ENCODE measurements at regions not wholly inside any gene's neighbourhood (a gene's known extent, or its start where the extent isn't known, plus 50 kb on each side); places are given as distances from the start of the nearest gene placed in this dataset.

GRCh38 chr5:68533051-68533450 lies 317.5 kb downstream of the PIK3R1 start:
- DNase-seq (ENCODE audit: low read depth, low spot score) = no peak
- BruUV-seq (replicated peaks) = no TSS peak
- ChIA-PET POLR2A (no interaction called here), CTCF (no interaction called here), RAD21 (ENCODE audit: low non-redundant PET in 1 of 2, low total read pairs in 2 of 2, uncharacterized antibody in 2 of 2, unreplicated experiment in 2 of 2) (no interaction called here)
- H3K9ac ChIP-seq (ENCODE audit: low read length) = no peak overlapping the region
- H3K4me2 ChIP-seq (ENCODE audit: low read length) = no peak overlapping the region
- H3K27me3 ChIP-seq (ENCODE audit: insufficient read depth, low read length) = no peaks in the 10 kb centered on the region
- ATAC-seq = no peak
- no peaks in the 10 kb centered on the region for H3K9me3 ChIP-seq (ENCODE audit: control insufficient read depth in 1 of 2, insufficient read depth in 1 of 2, low read depth in 1 of 2, low read length in 2 of 2)
- H2AFZ ChIP-seq (ENCODE audit: low read depth, low read length, poor library complexity, severe bottlenecking) = no peak overlapping the region
- no peaks in the 10 kb centered on the region for H3K36me3 ChIP-seq (ENCODE audit: control insufficient read depth in 1 of 2, insufficient read depth in 2 of 2, low read length in 2 of 2)
- H3K4me1 ChIP-seq (ENCODE audit: control insufficient read depth in 1 of 2, insufficient read depth in 2 of 2, low read length in 2 of 2) = no peaks in the 10 kb centered on the region
- H3K9me2 ChIP-seq (ENCODE audit: insufficient read depth) = no peaks in the 10 kb centered on the region
- no peak for TF ChIP-seq ZFX (IDR thresholded peaks at IDR 0.05)
- TF ChIP-seq CEBPB (IDR thresholded peaks at IDR 0.05; ENCODE audit: low read depth) = no peak
- H3K4me3 ChIP-seq (replicated peaks in 1 of 2; ENCODE audit: low read depth in 1 of 2, low read length in 2 of 2) = no peak overlapping the region
- H3K79me2 ChIP-seq (ENCODE audit: insufficient read depth, low read length) = no peaks in the 10 kb centered on the region
- H3K27ac ChIP-seq (ENCODE audit: low read depth, low read length) = no peak overlapping the region
- intact Hi-C loops (cut with micrococcal nuclease) = no loop called here
- H4K20me1 ChIP-seq (ENCODE audit: insufficient read depth) = no peaks in the 10 kb centered on the region

DNA sequence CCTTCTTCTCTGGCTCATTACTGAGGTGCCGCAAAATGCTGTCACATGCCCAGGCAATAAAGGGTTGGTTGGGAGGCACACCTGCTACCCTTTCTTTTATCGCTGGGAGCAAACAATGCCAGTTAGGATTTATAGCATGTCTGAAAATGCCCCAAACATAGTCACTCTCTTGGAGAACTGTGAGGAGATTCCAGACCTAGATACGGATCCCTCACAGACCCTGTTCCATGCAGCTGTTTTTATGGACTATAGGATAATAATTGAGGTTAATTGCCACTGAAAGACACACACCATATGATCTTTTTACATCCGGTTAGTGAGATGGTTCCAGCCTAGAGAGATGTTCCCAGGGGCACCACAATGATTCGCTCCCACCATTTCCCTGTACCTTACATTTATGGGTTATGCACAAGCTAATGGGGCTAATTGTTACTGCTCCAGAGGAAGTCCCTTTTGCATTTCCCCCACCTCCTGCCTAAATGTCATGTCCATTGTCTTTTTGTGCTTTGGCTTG lies 318.1 kb downstream of the PIK3R1 start:
- no peaks in the 10 kb centered on the region for H4K20me1 ChIP-seq (ENCODE audit: insufficient read depth)
- DNase-seq (ENCODE audit: low read depth, low spot score) (no peak), ATAC-seq (no peak)
- H3K9me2 ChIP-seq (ENCODE audit: insufficient read depth) = no peaks in the 10 kb centered on the region
- H3K27me3 ChIP-seq (ENCODE audit: insufficient read depth, low read length) = no peaks in the 10 kb centered on the region
- H2AFZ ChIP-seq (ENCODE audit: low read depth, low read length, poor library complexity, severe bottlenecking) = no peak overlapping the region
- no peaks in the 10 kb centered on the region for H3K9me3 ChIP-seq (ENCODE audit: control insufficient read depth in 1 of 2, insufficient read depth in 1 of 2, low read depth in 1 of 2, low read length in 2 of 2)
- no peak overlapping the region for H3K27ac ChIP-seq (ENCODE audit: low read depth, low read length)
- intact Hi-C loops (cut with micrococcal nuclease) = no loop called here
- H3K36me3 ChIP-seq (ENCODE audit: control insufficient read depth in 1 of 2, insufficient read depth in 2 of 2, low read length in 2 of 2) = no peaks in the 10 kb centered on the region
- no TSS peak for BruUV-seq (replicated peaks)
- ChIA-PET CTCF (no interaction called here), POLR2A (no interaction called here), RAD21 (ENCODE audit: low non-redundant PET in 1 of 2, low total read pairs in 2 of 2, uncharacterized antibody in 2 of 2, unreplicated experiment in 2 of 2) (no interaction called here)
- H3K4me2 ChIP-seq (ENCODE audit: low read length) = no peak overlapping the region
- H3K4me1 ChIP-seq (ENCODE audit: control insufficient read depth in 1 of 2, insufficient read depth in 2 of 2, low read length in 2 of 2) = no peaks in the 10 kb centered on the region
- H3K9ac ChIP-seq (ENCODE audit: low read length) = no peak overlapping the region
- H3K4me3 ChIP-seq (replicated peaks in 1 of 2; ENCODE audit: low read depth in 1 of 2, low read length in 2 of 2) = no peak overlapping the region
- H3K79me2 ChIP-seq (ENCODE audit: insufficient read depth, low read length) = no peaks in the 10 kb centered on the region
- TF ChIP-seq TCF7L2 (IDR thresholded peaks at IDR 0.05; ENCODE audit: borderline replicate concordance, extremely low read depth, insufficient read depth, insufficient read length) = no peak
- no peak for TF ChIP-seq CBX3 (IDR thresholded peaks at IDR 0.05; ENCODE audit: low read depth)
- TF ChIP-seq, protein P1, sequence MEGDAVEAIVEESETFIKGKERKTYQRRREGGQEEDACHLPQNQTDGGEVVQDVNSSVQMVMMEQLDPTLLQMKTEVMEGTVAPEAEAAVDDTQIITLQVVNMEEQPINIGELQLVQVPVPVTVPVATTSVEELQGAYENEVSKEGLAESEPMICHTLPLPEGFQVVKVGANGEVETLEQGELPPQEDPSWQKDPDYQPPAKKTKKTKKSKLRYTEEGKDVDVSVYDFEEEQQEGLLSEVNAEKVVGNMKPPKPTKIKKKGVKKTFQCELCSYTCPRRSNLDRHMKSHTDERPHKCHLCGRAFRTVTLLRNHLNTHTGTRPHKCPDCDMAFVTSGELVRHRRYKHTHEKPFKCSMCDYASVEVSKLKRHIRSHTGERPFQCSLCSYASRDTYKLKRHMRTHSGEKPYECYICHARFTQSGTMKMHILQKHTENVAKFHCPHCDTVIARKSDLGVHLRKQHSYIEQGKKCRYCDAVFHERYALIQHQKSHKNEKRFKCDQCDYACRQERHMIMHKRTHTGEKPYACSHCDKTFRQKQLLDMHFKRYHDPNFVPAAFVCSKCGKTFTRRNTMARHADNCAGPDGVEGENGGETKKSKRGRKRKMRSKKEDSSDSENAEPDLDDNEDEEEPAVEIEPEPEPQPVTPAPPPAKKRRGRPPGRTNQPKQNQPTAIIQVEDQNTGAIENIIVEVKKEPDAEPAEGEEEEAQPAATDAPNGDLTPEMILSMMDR (IDR thresholded peaks at IDR 0.05 in 2 of 3, conservative IDR thresholded peaks at IDR 0.05 in 1 of 3; ENCODE audit: borderline replicate concordance in 1 of 3, insufficient read depth in 1 of 3, low read depth in 2 of 3, low read length in 2 of 3) = no peak
- no peak for TF ChIP-seq ELF1 (IDR thresholded peaks at IDR 0.05; ENCODE audit: borderline replicate concordance, low read depth)
- no peak for TF ChIP-seq ZBTB33 (IDR thresholded peaks at IDR 0.05; ENCODE audit: extremely low read depth, insufficient replicate concordance, low read length)
- TF ChIP-seq EZH2 (IDR thresholded peaks at IDR 0.05) = no peak
- no peak for TF ChIP-seq JUND (IDR thresholded peaks at IDR 0.05)
- TF ChIP-seq EZH2phosphoT487 (IDR thresholded peaks at IDR 0.05; ENCODE audit: borderline replicate concordance) = no peak
- no peak for TF ChIP-seq ATF3 (IDR thresholded peaks at IDR 0.05)
- no peak for TF ChIP-seq EGR1 (IDR thresholded peaks at IDR 0.05; ENCODE audit: low read depth)
- no peak for TF ChIP-seq RAD21 (IDR thresholded peaks at IDR 0.05; ENCODE audit: low read depth)
- TF ChIP-seq MAX (IDR thresholded peaks at IDR 0.05) = no peak
- TF ChIP-seq YY1 (IDR thresholded peaks at IDR 0.05; ENCODE audit: extremely low read depth, insufficient replicate concordance, low read depth, low read length) = no peak
- TF ChIP-seq SRF (IDR thresholded peaks at IDR 0.05; ENCODE audit: low read depth) = no peak
- TF ChIP-seq SP1 (IDR thresholded peaks at IDR 0.05; ENCODE audit: low read depth) = no peak
- no peak for TF ChIP-seq SIN3A (IDR thresholded peaks at IDR 0.05; ENCODE audit: low read depth)
- TF ChIP-seq POLR2A (IDR thresholded peaks at IDR 0.05; ENCODE audit: borderline replicate concordance, extremely low read depth, insufficient read depth, insufficient read length) = no peak
- TF ChIP-seq ZNF274 (IDR thresholded peaks at IDR 0.05; ENCODE audit: low read depth, low read length) = no peak

All from HCT116 (cell line).